ENCODE measurements at regions not wholly inside any gene's neighbourhood (a gene's known extent, or its start where the extent isn't known, plus 50 kb on each side); places are given as distances from the start of the nearest gene placed in this dataset.

GRCh38 chr5:138665261-138665660 lies 88.0 kb upstream of the CTNNA1 start:
- no peak for DNase-seq (ENCODE audit: low read depth in 2 of 2)

- DNase-seq (ENCODE audit: low read depth in 2 of 2): peak in 1 of 2 donors; percentile 44
Measured at GRCh38 chr5:138664276-138664943, 88.8 kb upstream of the CTNNA1 start.

- no peak for DNase-seq (ENCODE audit: low read depth in 2 of 2)
Measured at GRCh38 chr5:138663561-138663960, 88.4 kb upstream of the HSPA9 start.

- DNase-seq (ENCODE audit: low read depth in 2 of 2): no peak
Measured at GRCh38 chr5:138663009-138663408, 87.8 kb upstream of the HSPA9 start.

- no peak for DNase-seq (ENCODE audit: low read depth in 2 of 2)
Measured at GRCh38 chr5:138662599-138662998, 87.4 kb upstream of the HSPA9 start.

GRCh38 chr5:138661991-138662434 lies 86.8 kb upstream of the HSPA9 start:
- no peak for DNase-seq (ENCODE audit: low read depth in 2 of 2)

- DNase-seq (ENCODE audit: low read depth in 2 of 2): no peak
Measured at GRCh38 chr5:138661291-138661960, 86.2 kb upstream of the HSPA9 start.

- DNase-seq (ENCODE audit: low read depth in 2 of 2): no peak
Measured at GRCh38 chr5:138660051-138660572, 84.9 kb upstream of the HSPA9 start.

- DNase-seq (ENCODE audit: low read depth in 2 of 2): no peak
Measured at GRCh38 chr5:138659561-138659960, 84.4 kb upstream of the HSPA9 start.

GRCh38 chr5:138659121-138659520 lies 83.9 kb upstream of the HSPA9 start:
- no peak for DNase-seq (ENCODE audit: low read depth in 2 of 2)

GRCh38 chr5:138658676-138659075 lies 83.5 kb upstream of the HSPA9 start:
- no peak for DNase-seq (ENCODE audit: low read depth in 2 of 2)

- DNase-seq (ENCODE audit: low read depth in 2 of 2): peak in 1 of 2 donors; percentile 13
Measured at GRCh38 chr5:138657360-138657759, 82.2 kb upstream of the HSPA9 start.

- DNase-seq (ENCODE audit: low read depth in 2 of 2): no peak
Measured at GRCh38 chr5:138656916-138657315, 81.7 kb upstream of the HSPA9 start.

GRCh38 chr5:138655530-138656190 lies 80.5 kb upstream of the HSPA9 start:
- peak; percentile 48 to 77 for DNase-seq (ENCODE audit: low read depth in 2 of 2)

GRCh38 chr5:138654281-138654867 lies 79.2 kb upstream of the HSPA9 start:
- peak in 1 of 2 donors; percentile 55 for DNase-seq (ENCODE audit: low read depth in 2 of 2)

- peak in 1 of 2 donors; percentile 59 for DNase-seq (ENCODE audit: low read depth in 2 of 2)
Measured at GRCh38 chr5:138653502-138653901, 78.3 kb upstream of the HSPA9 start.

GRCh38 chr5:138651767-138652117 lies 76.5 kb upstream of the HSPA9 start:
- DNase-seq (ENCODE audit: low read depth in 2 of 2): no peak

GRCh38 chr5:138651058-138651766 lies 76.0 kb upstream of the HSPA9 start:
- no peak for DNase-seq (ENCODE audit: low read depth in 2 of 2)

GRCh38 chr5:138650196-138650595 lies 75.0 kb upstream of the HSPA9 start:
- no peak for DNase-seq (ENCODE audit: low read depth in 2 of 2)

GRCh38 chr5:138649775-138650174 lies 74.6 kb upstream of the HSPA9 start:
- DNase-seq (ENCODE audit: low read depth in 2 of 2): no peak

GRCh38 chr5:138649316-138649720 lies 74.1 kb upstream of the HSPA9 start:
- no peak for DNase-seq (ENCODE audit: low read depth in 2 of 2)

Measured in lung microvascular endothelial cell (primary cell).